Lower lobe of right lung (tissue), 2 donors: ENCODE measurements at regions not wholly inside any gene's neighbourhood (a gene's known extent, or its start where the extent isn't known, plus 50 kb on each side); places are given as distances from the start of the nearest gene placed in this dataset.
"Not testable (repeated sequence)": the region's sequence is repeated elsewhere in the genome, so short reads cannot be mapped to it uniquely, and the experiment has no call there.

Source experiments
- ATAC-seq, 2 donors: fragments of 200-7000 bp; cut with Tn5 transposase; one replicate each; pipeline ENCODE4 v1.9.1; 2020 to 2022; ENCODE audit warnings: mild to moderate bottlenecking in 2 of 2, moderate library complexity in 2 of 2
- DNase-seq: peaks from one replicate; pipeline ENCODE4 v3.0.0-alpha.2; 2020
- H3K27ac ChIP-seq: fragments of 200-600 bp; one replicate; pipeline ENCODE4 v1.8.0; 2022
- H3K27me3 ChIP-seq: fragments of 200-600 bp; one replicate; pipeline ENCODE4 v1.8.0; 2022; ENCODE audit warnings: low read depth
- H3K36me3 ChIP-seq: fragments of 200-600 bp; one replicate; pipeline ENCODE4 v1.8.0; 2022; ENCODE audit warnings: mild to moderate bottlenecking
- H3K4me1 ChIP-seq: fragments of 200-600 bp; one replicate; pipeline ENCODE4 v1.8.0; 2022
- H3K4me3 ChIP-seq: fragments of 200-600 bp; one replicate; pipeline ENCODE4 v1.8.0; 2022; ENCODE audit warnings: mild to moderate bottlenecking
- H3K9me3 ChIP-seq: fragments of 200-600 bp; one replicate; pipeline ENCODE4 v1.8.0; 2022
- CTCF ChIP-seq: fragments of 200-600 bp; IDR thresholded peaks from one replicate; pipeline ENCODE4 v1.8.0; 2022; ENCODE audit warnings: antibody characterized with exemption, mild to moderate bottlenecking
- intact Hi-C: fragments of 100-400 bp; cut with DNase I; formaldehyde crosslinking; loops from one replicate; pipeline ENCODE4 v1.11.0; 2022
- donor health status: DM: no; HTN: yes; CAD: no; lungs with severe emphysema.

DNA sequence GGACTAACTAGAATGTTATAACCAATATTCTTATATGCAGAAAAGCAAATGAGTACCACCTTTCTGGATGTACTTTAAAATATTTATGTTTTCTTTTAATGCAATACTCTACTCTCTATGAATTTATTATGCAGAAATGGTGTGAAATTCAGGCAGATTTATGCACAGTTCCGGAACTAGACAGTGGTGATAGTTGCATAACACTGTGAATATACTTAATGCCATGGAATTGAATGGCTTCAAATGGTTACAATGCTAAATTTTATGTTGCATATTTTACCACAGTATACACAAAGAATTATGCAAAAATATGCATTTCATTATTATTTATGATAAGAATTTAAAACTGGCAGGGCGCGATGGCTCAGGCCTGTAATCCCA lies 287.8 kb upstream of the FN1 start:
- intact Hi-C loops = no loop called here
- H3K27ac ChIP-seq = no peak overlapping the region
- no peaks in the 10 kb centered on the region for H3K27me3 ChIP-seq
- peaks cover 15% of the 10 kb centered on the region for H3K4me1 ChIP-seq
- no peaks in the 10 kb centered on the region for H3K36me3 ChIP-seq
- no peak overlapping the region for H3K4me3 ChIP-seq
- DNase-seq (no peak), ATAC-seq (no peak)
- H3K9me3 ChIP-seq = no peaks in the 10 kb centered on the region
- TF ChIP-seq CTCF = no peak

- intact Hi-C loops = no loop called here
- no peaks in the 10 kb centered on the region for H3K9me3 ChIP-seq
- DNase-seq (no peak), ATAC-seq (no peak)
- no peaks in the 10 kb centered on the region for H3K36me3 ChIP-seq
- no peak for TF ChIP-seq CTCF
- H3K4me3 ChIP-seq = no peak overlapping the region
- H3K27me3 ChIP-seq = no peaks in the 10 kb centered on the region
- H3K4me1 ChIP-seq = peaks cover 15% of the 10 kb centered on the region
- H3K27ac ChIP-seq = no peak overlapping the region
Measured at GRCh38 chr2:215722986-215723630, 287.2 kb upstream of the FN1 start.

- no peak for DNase-seq
- H3K9me3 ChIP-seq = no peaks in the 10 kb centered on the region
- peaks cover 20% of the 10 kb centered on the region for H3K4me1 ChIP-seq
- no peaks in the 10 kb centered on the region for H3K36me3 ChIP-seq
- H3K27me3 ChIP-seq = no peaks in the 10 kb centered on the region
- TF ChIP-seq CTCF = no peak
- no peak overlapping the region for H3K27ac ChIP-seq
- ATAC-seq = no peak
- intact Hi-C loops = no loop called here
- no peak overlapping the region for H3K4me3 ChIP-seq
Measured at GRCh38 chr2:215722125-215722524, 286.3 kb upstream of the FN1 start.

DNA sequence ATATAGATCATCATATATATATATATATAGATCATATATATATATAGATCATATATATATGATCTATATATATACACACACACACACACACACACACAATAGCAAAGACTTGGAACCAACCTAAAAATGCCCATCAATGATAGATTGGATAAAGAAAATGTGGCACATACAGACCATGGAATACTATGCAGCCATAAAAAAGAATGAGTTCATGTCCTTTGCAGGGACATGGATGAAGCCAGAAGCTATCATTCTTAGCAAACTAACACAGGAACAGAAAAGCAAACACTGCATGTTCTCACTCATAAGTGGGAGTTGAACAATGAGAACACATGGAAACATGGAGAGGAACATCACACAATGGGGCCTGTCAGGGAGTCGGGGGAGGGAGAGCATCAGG lies 285.6 kb upstream of the FN1 start:
- ATAC-seq, H3K27ac ChIP-seq, H3K27me3 ChIP-seq, H3K4me3 ChIP-seq, intact Hi-C loops, H3K36me3 ChIP-seq, DNase-seq, H3K9me3 ChIP-seq: not testable (repeated sequence)
- H3K4me1 ChIP-seq = peaks cover 20% of the 10 kb centered on the region

- peak overlapping the region; percentile 15 for H3K27ac ChIP-seq
- H3K9me3 ChIP-seq = no peaks in the 10 kb centered on the region
- TF ChIP-seq CTCF = no peak
- intact Hi-C loops = no loop called here
- H3K4me1 ChIP-seq = peaks cover 20% of the 10 kb centered on the region
- no peaks in the 10 kb centered on the region for H3K27me3 ChIP-seq
- no peaks in the 10 kb centered on the region for H3K36me3 ChIP-seq
- ATAC-seq (no peak), DNase-seq (no peak)
- no peak overlapping the region for H3K4me3 ChIP-seq
Measured at GRCh38 chr2:215718890-215719289, 283.0 kb upstream of the FN1 start.

GRCh38 chr2:215718436-215718835 lies 282.6 kb upstream of the FN1 start:
- Histone ChIP-seq H3K27ac (peak overlapping the region; percentile 59), H3K27me3 (no peaks in the 10 kb centered on the region), H3K9me3 (no peaks in the 10 kb centered on the region), H3K4me3 (no peak overlapping the region), H3K36me3 (no peaks in the 10 kb centered on the region), H3K4me1 (peaks cover 24% of the 10 kb centered on the region)
- intact Hi-C loops = no loop called here
- peak in 1 of 2 donors; percentile 11 for ATAC-seq
- DNase-seq = no peak
- TF ChIP-seq CTCF = no peak
